GM06990 (cell line): ENCODE measurements at regions not wholly inside any gene's neighbourhood (a gene's known extent, or its start where the extent isn't known, plus 50 kb on each side); places are given as distances from the start of the nearest gene placed in this dataset.

Experiments
- DNase-seq: peaks from one replicate; pipeline ENCODE4 v3.0.0-alpha.2; 2011; ENCODE audit not compliant: insufficient read length; ENCODE audit errors: extremely low read depth
- H3K27me3 ChIP-seq: replicated peaks from 2 replicates; pipeline ENCODE4 v1.6.0; 2011; ENCODE audit warnings: low read length; ENCODE audit not compliant: control insufficient read depth, insufficient read depth
- H3K36me3 ChIP-seq: 2 replicates; pipeline ENCODE4 v1.5.1; 2011; ENCODE audit warnings: low read length; ENCODE audit not compliant: control insufficient read depth, insufficient read depth
- H3K4me3 ChIP-seq: replicated peaks from 2 replicates; pipeline ENCODE4 v1.5.1; 2011; ENCODE audit warnings: low read depth, mild to moderate bottlenecking, control low read depth, low read length
- CTCF ChIP-seq: IDR thresholded peaks from 2 replicates; pipeline ENCODE4 v1.5.1; 2011; ENCODE audit warnings: low read length, control low read depth, mild to moderate bottlenecking, inconsistent platforms; ENCODE audit not compliant: insufficient read depth, poor library complexity, severe bottlenecking

GRCh38 chr13:26961890-26962615 is 201.5 kb upstream of the GPR12 start:
- no peak for DNase-seq
- H3K27me3 ChIP-seq, result peaks cover 1% of the 10 kb centered on the region
- no peaks in the 10 kb centered on the region for H3K36me3 ChIP-seq
- H3K4me3 ChIP-seq, result no peak overlapping the region
- TF ChIP-seq CTCF, result no peak

GRCh38 chr13:26957182-26957581 is 196.6 kb upstream of the GPR12 start:
- DNase-seq, result no peak
- no peaks in the 10 kb centered on the region for H3K36me3 ChIP-seq
- peaks cover 2% of the 10 kb centered on the region for H3K27me3 ChIP-seq
- no peak overlapping the region for H3K4me3 ChIP-seq
- TF ChIP-seq CTCF, result no peak

GRCh38 chr13:26956522-26957142 is 196.0 kb upstream of the GPR12 start:
- DNase-seq, result no peak
- Histone ChIP-seq H3K36me3 (no peaks in the 10 kb centered on the region), H3K4me3 (no peak overlapping the region), H3K27me3 (peaks cover 2% of the 10 kb centered on the region)
- no peak for TF ChIP-seq CTCF

- H3K36me3 ChIP-seq, result no peaks in the 10 kb centered on the region
- peaks cover 2% of the 10 kb centered on the region for H3K27me3 ChIP-seq
- no peak for DNase-seq
- no peak overlapping the region for H3K4me3 ChIP-seq
- TF ChIP-seq CTCF, result no peak
Measured at GRCh38 chr13:26954976-26955375, 194.4 kb upstream of the GPR12 start.

- H3K27me3 ChIP-seq, result peaks cover 1% of the 10 kb centered on the region
Measured at GRCh38 chr13:26953291-26953690, 192.7 kb upstream of the GPR12 start.

More at GRCh38 chr13:26953291-26953690, 192.7 kb upstream of the GPR12 start:
- no peak for DNase-seq
- Histone ChIP-seq H3K4me3 (no peak overlapping the region), H3K36me3 (no peaks in the 10 kb centered on the region)
- no peak for TF ChIP-seq CTCF
